GM13976 (cell line): ENCODE measurements at regions not wholly inside any gene's neighbourhood (a gene's known extent, or its start where the extent isn't known, plus 50 kb on each side); places are given as distances from the start of the nearest gene placed in this dataset.

Experiments used
- DNase-seq: peaks from one replicate; pipeline ENCODE4 v3.0.0; 2012; ENCODE audit warnings: low spot score
- CTCF ChIP-seq: IDR thresholded peaks from 2 replicates; pipeline ENCODE4 v1.5.1; 2012; ENCODE audit warnings: borderline replicate concordance, mild to moderate bottlenecking; ENCODE audit not compliant: insufficient read depth; ENCODE audit errors: extremely low read depth, missing control alignments, control extremely low read depth
- in situ Hi-C: fragments of 300-500 bp; cut with MboI; formaldehyde crosslinking; loops from one replicate; pipeline ENCODE4 v1.12.0; 2022; ENCODE audit warnings: low sequenced_read_pairs, mixed read lengths, inconsistent platforms; ENCODE audit not compliant: unreplicated experiment

- TF ChIP-seq CTCF = no peak
- in situ Hi-C loops = no loop called here
Observed at GRCh38 chr13:47119575-47120235, 222.9 kb upstream of the HTR2A start.

GRCh38 chr13:47117268-47117667 is 220.4 kb upstream of the HTR2A start:
- in situ Hi-C loops = no loop called here
- TF ChIP-seq CTCF = no peak
- DNase-seq = no peak

More at GRCh38 chr13:47119575-47120235, 222.9 kb upstream of the HTR2A start:
- DNase-seq = no peak

GRCh38 chr13:47114030-47114429 is 217.2 kb upstream of the HTR2A start:
- no peak for DNase-seq
- no peak for TF ChIP-seq CTCF
- in situ Hi-C loops = no loop called here

- no peak for DNase-seq
- TF ChIP-seq CTCF = no peak
- in situ Hi-C loops = no loop called here
Observed at GRCh38 chr13:47112903-47113299, 216.0 kb upstream of the HTR2A start.

GRCh38 chr13:47112205-47112902 is 215.5 kb upstream of the HTR2A start:
- DNase-seq = no peak
- in situ Hi-C loops = no loop called here
- no peak for TF ChIP-seq CTCF

- in situ Hi-C loops = no loop called here
- no peak for DNase-seq
- no peak for TF ChIP-seq CTCF
Observed at GRCh38 chr13:47111499-47111898, 214.6 kb upstream of the HTR2A start.

- in situ Hi-C loops = no loop called here
- no peak for DNase-seq
- TF ChIP-seq CTCF = no peak
Observed at GRCh38 chr13:47110833-47111240, 214.0 kb upstream of the HTR2A start.
